ENCODE measurements at regions not wholly inside any gene's neighbourhood (a gene's known extent, or its start where the extent isn't known, plus 50 kb on each side); places are given as distances from the start of the nearest gene placed in this dataset.
"Not testable (repeated sequence)": the region's sequence is repeated elsewhere in the genome, so short reads cannot be mapped to it uniquely, and the experiment has no call there.

DNA sequence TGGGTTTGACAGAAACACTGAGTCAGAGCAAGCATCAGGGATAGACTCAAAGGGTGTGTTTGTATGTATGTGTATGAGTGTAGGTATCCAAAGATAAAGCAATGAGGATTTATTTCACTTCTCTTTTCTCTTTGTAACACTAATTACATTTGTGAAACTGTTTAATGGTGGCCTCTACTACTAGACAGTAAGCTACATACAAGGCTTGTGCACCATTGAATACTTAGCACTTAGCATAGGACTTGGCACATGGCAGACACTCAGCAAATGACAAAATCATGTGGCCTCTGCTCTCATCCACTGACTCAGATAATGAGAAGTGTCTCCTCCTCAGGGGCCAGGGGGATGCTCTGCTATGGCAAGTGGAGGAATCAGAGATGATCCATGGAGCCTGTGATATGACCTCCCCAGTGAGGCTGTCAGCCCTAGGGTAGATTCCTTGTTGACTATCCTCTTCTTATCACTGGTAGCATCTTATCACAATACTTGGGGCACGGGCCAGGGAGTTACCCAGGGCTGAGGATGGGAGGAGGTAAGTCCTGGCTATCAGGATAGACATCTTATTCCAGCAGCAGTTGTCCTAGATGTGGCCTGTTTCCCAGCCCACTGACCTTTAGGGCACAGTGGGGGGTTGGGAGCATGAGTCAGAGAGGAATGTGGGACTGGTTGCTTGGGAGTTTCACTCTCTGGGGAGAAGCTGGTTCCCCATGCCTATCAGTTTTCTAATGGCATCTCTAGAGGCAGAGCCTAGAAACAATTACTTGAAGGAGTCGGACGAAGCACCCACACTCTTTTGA, 71.2 kb upstream of the HOXC13 start:
- H3K36me3 Mint-ChIP-seq (ENCODE audit: insufficient read depth), result no peaks in the 10 kb centered on the region
- DNase-seq (no peak), ATAC-seq (replicated peaks) (no peak)
- no peaks in the 10 kb centered on the region for H3K9me3 Mint-ChIP-seq
- peaks cover 46 to 54% of the 10 kb centered on the region in 2 donors for H3K27me3 Mint-ChIP-seq
- no peaks in the 10 kb centered on the region for H3K4me1 Mint-ChIP-seq (ENCODE audit: low read depth in 2 of 2)
- no peak overlapping the region for H3K27ac Mint-ChIP-seq
- H3K4me3 Mint-ChIP-seq, result no peak overlapping the region

DNA sequence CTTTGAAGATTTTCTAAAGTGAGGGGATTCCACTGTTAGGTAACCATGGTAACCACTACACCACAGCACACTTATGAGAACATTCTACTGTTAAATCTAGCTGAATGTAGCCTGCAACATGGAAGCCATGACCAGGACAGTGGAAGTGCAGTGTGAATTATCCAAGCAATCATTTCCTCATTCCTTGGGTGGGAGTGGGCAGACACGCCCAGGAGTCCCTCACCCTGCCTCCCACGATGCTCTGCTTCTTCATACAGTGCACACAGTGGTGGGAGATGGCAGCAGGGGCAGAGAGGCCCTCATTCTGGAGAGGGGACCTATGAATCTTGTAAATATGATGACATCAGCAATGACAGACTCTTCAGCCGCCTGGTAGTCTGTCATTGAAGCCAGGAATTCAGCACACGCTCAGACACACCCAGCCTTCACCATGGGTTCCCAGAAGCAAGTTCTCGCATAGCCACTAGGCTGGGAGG, 70.1 kb upstream of the HOXC13 start:
- no peaks in the 10 kb centered on the region for H3K4me1 Mint-ChIP-seq (ENCODE audit: low read depth in 2 of 2)
- H3K4me3 Mint-ChIP-seq, result no peak overlapping the region
- no peak for ATAC-seq (replicated peaks)
- H3K27ac Mint-ChIP-seq, result no peak overlapping the region
- peaks cover 58 to 65% of the 10 kb centered on the region in 2 donors for H3K27me3 Mint-ChIP-seq
- no peak for DNase-seq
- no peaks in the 10 kb centered on the region for H3K36me3 Mint-ChIP-seq (ENCODE audit: insufficient read depth)
- no peaks in the 10 kb centered on the region for H3K9me3 Mint-ChIP-seq

DNA sequence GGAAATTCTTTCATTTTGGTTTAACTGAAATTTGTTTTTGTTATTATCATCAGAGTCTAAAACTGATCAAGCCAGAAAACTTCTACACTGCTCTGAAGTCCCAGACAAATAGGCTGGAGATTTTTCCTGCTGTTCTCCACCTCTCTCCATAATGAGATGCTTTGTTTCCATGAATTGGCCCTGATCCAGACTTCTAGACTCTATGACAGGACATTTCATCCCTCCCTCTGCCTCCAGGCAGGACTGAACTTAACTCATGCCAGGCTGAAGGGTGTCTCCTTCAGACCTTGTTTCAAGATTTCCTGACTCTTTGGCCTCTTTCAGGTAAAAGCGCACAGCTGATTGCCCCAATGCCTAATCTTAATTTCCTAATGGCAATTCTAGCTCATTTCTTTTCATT, 69.1 kb upstream of the HOXC13 start:
- Mint-ChIP-seq H3K4me1 (ENCODE audit: low read depth in 2 of 2) (no peaks in the 10 kb centered on the region), H3K9me3 (no peaks in the 10 kb centered on the region), H3K36me3 (ENCODE audit: insufficient read depth) (no peaks in the 10 kb centered on the region), H3K27ac (no peak overlapping the region), H3K4me3 (no peak overlapping the region), H3K27me3 (peaks cover 66 to 69% of the 10 kb centered on the region in 2 donors)
- DNase-seq (no peak), ATAC-seq (replicated peaks) (no peak)

DNA sequence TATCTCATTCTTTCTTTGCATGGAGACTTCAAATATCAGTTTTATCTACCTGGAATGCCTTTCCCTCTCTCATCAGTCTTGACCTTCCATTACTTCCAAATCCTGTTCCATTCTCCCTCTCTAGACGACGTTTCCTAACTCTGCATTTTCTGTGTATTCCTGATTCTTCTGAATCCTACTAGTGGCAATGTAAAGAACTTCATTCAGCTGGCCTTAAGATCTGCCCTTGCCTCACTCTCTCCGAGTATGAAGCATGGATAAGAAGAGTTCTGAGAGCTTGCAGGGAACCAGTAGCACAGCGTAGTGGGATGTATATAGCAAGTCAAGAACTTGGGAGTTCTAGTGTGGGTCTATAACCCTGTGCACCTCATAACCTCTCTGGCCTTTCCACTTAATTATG, 68.5 kb upstream of the HOXC13 start:
- ATAC-seq (replicated peaks), result no peak
- H3K27ac Mint-ChIP-seq, result no peak overlapping the region
- DNase-seq, result no peak
- H3K36me3 Mint-ChIP-seq (ENCODE audit: insufficient read depth), result no peaks in the 10 kb centered on the region
- no peaks in the 10 kb centered on the region for H3K4me1 Mint-ChIP-seq (ENCODE audit: low read depth in 2 of 2)
- peaks cover 73 to 75% of the 10 kb centered on the region in 2 donors for H3K27me3 Mint-ChIP-seq
- H3K4me3 Mint-ChIP-seq, result no peak overlapping the region
- H3K9me3 Mint-ChIP-seq, result no peaks in the 10 kb centered on the region

DNA sequence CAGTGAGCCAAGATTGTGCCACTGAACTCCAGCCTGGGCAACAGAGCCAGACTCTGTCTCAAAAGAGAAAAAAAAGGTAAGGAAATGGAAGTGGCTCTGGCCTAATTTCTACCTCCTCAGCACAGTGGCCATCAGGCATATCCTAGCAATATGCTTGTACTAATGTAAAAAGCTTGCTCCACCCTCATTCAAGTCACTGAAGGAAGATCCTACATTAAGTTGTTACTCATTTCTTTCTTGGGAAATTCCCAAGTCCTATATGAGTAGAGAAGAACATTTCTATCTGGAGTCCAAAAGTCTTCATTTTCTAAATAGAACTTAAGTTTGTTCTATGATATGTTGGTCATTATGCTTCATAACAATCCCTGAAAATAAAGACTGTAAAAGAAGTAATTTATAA, 67.3 kb upstream of the HOXC13 start:
- Mint-ChIP-seq H3K27me3 (peaks cover 74 to 86% of the 10 kb centered on the region in 2 donors), H3K9me3 (no peaks in the 10 kb centered on the region), H3K4me1 (ENCODE audit: low read depth in 2 of 2) (no peaks in the 10 kb centered on the region), H3K36me3 (ENCODE audit: insufficient read depth) (no peaks in the 10 kb centered on the region), H3K4me3 (no peak overlapping the region), H3K27ac (no peak overlapping the region)
- DNase-seq, result no peak
- no peak for ATAC-seq (replicated peaks)

DNA sequence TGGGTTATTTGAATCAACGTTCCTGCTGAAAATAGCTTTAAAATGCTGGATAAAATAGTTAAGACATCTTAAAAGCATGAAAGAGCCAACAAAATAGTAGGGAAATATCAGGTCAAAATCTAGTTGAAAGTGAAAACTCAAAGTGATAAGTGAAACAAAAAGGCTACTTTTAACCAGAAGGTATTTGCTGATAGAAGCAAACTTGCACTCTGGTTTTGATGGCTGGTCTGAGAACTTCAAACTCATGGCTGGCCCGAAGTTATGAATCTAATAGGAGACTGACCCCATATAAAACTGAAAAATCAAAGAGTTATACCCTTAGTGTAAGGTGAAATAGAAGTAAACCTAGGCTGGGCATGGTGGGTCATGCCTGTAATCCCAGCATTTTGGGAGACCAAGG, 66.3 kb upstream of the HOXC13 start:
- H3K27ac Mint-ChIP-seq, result no peak overlapping the region
- ATAC-seq (replicated peaks) (no peak), DNase-seq (no peak)
- peaks cover 74 to 83% of the 10 kb centered on the region in 2 donors for H3K27me3 Mint-ChIP-seq
- H3K4me1 Mint-ChIP-seq (ENCODE audit: low read depth in 2 of 2), result no peaks in the 10 kb centered on the region
- no peaks in the 10 kb centered on the region for H3K36me3 Mint-ChIP-seq (ENCODE audit: insufficient read depth)
- no peak overlapping the region for H3K4me3 Mint-ChIP-seq
- no peaks in the 10 kb centered on the region for H3K9me3 Mint-ChIP-seq

DNA sequence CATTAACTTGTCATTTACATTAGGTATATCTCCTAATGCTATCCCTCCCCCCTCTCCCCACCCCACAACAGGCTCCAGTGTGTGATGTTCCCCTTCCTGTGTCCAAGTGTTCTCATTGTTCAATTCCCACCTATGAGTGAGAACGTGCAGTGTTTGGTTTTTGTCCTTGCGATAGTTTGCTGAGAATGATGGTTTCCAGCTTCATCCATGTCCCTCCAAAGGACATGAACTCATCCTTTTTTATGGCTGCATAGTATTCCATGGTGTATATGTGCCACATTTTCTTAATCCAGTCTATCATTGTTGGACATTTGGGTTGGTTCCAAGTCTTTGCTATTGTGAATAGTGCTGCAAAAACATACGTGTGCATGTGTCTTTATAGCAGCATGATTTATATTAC, 60.7 kb upstream of the HOXC13 start:
- H3K27ac Mint-ChIP-seq, result not testable (repeated sequence)

DNA sequence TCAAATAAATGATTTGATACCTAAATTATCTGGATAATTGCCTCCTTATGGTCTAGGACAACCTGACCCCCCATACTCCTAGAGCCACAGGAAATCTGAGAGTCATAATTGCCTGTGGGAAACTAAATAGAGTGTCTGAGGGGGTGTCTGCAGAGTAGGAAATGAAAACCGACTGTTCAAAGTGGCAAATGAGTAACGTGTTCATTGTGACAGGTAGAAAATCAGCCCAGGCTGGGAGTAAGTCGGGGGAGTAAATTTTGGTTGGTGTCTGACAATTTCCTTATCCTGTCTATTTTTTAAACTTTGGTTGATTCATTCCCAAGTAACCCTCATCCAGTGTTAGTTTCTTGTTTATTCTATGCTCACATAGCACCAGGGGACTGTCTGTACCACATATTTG, 51.6 kb upstream of the HOXC13 start:
- Mint-ChIP-seq H3K4me3 (no peak overlapping the region), H3K27ac (no peak overlapping the region), H3K36me3 (ENCODE audit: insufficient read depth) (no peaks in the 10 kb centered on the region), H3K27me3 (peaks cover 69 to 72% of the 10 kb centered on the region in 2 donors), H3K9me3 (no peaks in the 10 kb centered on the region), H3K4me1 (ENCODE audit: low read depth in 2 of 2) (no peaks in the 10 kb centered on the region)
- ATAC-seq (replicated peaks) (no peak), DNase-seq (no peak)

More for the DNA sequence above, 60.7 kb upstream of the HOXC13 start:
- H3K9me3 Mint-ChIP-seq; DNase-seq; H3K4me3 Mint-ChIP-seq; ATAC-seq (replicated peaks); H3K36me3 Mint-ChIP-seq (ENCODE audit: insufficient read depth); H3K4me1 Mint-ChIP-seq (ENCODE audit: low read depth in 2 of 2): not testable (repeated sequence)
- H3K27me3 Mint-ChIP-seq, result peaks cover 54 to 61% of the 10 kb centered on the region in 2 donors

DNA sequence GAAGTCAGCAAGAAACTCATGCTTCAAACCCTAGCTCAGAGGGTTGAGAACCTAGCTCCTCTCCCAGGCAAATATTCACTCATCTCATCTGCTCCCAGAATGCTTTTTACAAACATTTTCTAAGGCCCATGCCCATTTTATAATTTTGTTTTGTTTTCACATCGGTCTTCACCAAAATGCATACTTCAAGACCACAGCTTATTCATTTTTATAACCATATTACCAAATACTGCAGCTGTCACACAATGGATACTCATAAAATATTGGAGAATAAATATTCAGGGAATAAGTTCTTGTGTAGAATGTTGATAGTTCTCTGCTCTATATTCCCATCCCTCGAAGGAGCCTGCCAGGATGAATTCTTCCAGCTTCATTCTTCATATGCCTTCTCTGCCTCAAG, 50.8 kb upstream of the HOXC13 start:
- Mint-ChIP-seq H3K4me1 (ENCODE audit: low read depth in 2 of 2) (no peaks in the 10 kb centered on the region), H3K9me3 (no peaks in the 10 kb centered on the region), H3K36me3 (ENCODE audit: insufficient read depth) (no peaks in the 10 kb centered on the region), H3K4me3 (no peak overlapping the region), H3K27me3 (peaks cover 70 to 77% of the 10 kb centered on the region in 2 donors), H3K27ac (no peak overlapping the region)
- DNase-seq (no peak), ATAC-seq (replicated peaks) (no peak)
